ENCODE measurements at regions not wholly inside any gene's neighbourhood (a gene's known extent, or its start where the extent isn't known, plus 50 kb on each side); places are given as distances from the start of the nearest gene placed in this dataset.
A peak's percentile ranks its signal among the peaks of the same experiment; 100 is the strongest.

DNA sequence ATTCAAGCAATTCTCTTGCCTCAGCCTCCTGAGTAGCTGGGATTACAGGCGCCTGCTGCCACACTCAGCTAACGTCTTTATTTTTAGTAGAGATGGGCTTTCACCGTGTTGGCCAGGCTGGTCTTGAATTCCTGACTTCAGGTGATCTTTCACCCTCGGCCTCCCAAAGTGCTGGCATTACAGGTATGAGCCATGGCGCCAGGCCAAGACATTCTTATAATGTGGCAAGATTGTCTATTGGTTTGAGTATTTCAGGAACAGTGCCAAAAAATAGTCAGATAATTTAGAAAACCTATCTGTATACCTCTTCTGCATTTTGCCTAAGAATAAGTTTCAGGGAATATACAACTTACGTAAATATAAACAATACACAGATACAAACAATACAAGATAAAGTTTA lies 136.8 kb downstream of the TMA16 start:
- H3K4me3 Mint-ChIP-seq = no peak overlapping the region
- intact Hi-C loops (cut with micrococcal nuclease) = no loop called here
- H3K27ac Mint-ChIP-seq = no peak overlapping the region
- peaks cover 8% of the 10 kb centered on the region for H3K36me3 Mint-ChIP-seq
- no peaks in the 10 kb centered on the region for H3K27me3 Mint-ChIP-seq
- ChIA-PET POLR2A (no interaction called here), CTCF (no interaction called here)
- no peak for DNase-seq
- H3K4me1 Mint-ChIP-seq (ENCODE audit: low read depth) = no peaks in the 10 kb centered on the region
- no peaks in the 10 kb centered on the region for H3K9me3 Mint-ChIP-seq

DNA sequence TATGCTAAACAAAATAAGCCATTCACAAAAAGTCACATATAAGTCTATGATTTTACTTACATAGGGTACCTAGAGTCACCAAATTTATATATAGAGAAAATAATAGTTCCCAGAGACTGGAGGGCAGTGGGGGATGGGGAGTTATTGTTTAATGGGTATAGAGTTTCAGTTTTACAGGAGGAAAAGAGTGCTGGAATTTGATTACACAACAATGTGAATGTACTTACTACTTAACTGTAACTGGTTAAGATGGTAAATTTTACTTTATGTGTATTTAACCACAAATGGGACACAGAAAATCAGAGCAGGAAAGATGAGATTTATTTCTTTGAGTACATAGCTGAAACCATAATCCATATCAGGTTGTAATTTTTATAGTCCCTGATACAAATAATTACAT lies 144.4 kb downstream of the TMA16 start:
- intact Hi-C loops (cut with micrococcal nuclease) = no loop called here
- no peak overlapping the region for H3K27ac Mint-ChIP-seq
- no peaks in the 10 kb centered on the region for H3K9me3 Mint-ChIP-seq
- CTCF ChIA-PET = no interaction called here
- no peak overlapping the region for H3K4me3 Mint-ChIP-seq
- H3K36me3 Mint-ChIP-seq = no peaks in the 10 kb centered on the region
- no peak for DNase-seq
- POLR2A ChIA-PET = no interaction called here
- no peaks in the 10 kb centered on the region for H3K4me1 Mint-ChIP-seq (ENCODE audit: low read depth)
- no peaks in the 10 kb centered on the region for H3K27me3 Mint-ChIP-seq

DNA sequence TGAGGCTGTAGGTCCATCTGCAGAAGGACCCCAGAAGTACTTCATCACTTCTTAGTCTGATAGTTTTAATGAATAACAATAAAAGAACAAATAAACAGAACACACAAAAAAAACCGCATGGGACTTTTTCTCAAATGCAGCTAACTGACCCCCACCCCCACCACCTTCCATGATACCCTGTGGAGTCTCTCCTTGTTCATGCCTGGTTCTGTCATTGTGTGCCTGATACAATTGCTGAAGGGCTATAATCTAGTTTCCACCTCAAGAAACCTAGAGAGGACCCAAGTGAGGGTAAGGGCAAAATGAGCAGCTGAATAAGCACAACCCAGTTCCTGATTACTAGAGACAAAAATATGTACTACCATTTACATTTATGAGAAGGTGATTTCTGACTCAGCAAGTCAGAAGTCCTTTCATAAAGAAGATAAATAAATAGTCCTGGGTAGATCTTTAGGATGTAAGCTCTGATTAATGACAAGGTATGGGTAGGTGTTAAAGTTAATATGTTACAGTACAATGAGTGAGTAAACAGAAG lies 155.1 kb downstream of the TMA16 start:
- DNase-seq = no peak
- intact Hi-C loops (cut with micrococcal nuclease) = no loop called here
- Mint-ChIP-seq H3K4me3 (no peak overlapping the region), H3K4me1 (ENCODE audit: low read depth) (no peaks in the 10 kb centered on the region), H3K9me3 (peaks cover 23% of the 10 kb centered on the region), H3K27me3 (no peaks in the 10 kb centered on the region), H3K27ac (no peak overlapping the region), H3K36me3 (peaks cover 5% of the 10 kb centered on the region)
- CTCF ChIA-PET = no interaction called here
- POLR2A ChIA-PET = no interaction called here

DNA sequence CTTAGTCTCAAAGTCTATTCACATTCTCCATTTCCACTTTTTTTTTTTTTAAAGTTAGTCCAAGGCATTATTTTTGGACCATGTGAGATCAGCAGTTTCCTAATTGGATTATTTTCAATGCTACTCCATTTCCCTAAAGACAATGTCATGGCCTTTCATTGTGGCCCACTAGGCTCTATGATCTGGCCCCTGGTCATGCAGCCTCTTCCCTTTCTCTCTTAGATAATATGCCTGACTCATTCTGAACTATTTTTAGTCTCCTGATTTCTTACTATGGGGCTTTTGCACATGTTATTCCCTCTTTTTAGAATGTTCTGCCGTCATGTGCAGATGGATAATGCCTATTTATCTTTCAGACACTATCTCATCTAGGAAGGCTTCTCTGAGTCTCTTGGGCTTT lies 157.3 kb downstream of the TMA16 start:
- no peaks in the 10 kb centered on the region for H3K4me1 Mint-ChIP-seq (ENCODE audit: low read depth)
- POLR2A ChIA-PET = no interaction called here
- H3K27ac Mint-ChIP-seq = no peak overlapping the region
- CTCF ChIA-PET = interaction anchor here (0.9 kb wide), 1 partner anchor 12 kb away, joined by 3 read pairs; no protein-coding TSS in a partner anchor
- no peak for DNase-seq
- H3K36me3 Mint-ChIP-seq = peaks cover 5% of the 10 kb centered on the region
- intact Hi-C loops (cut with micrococcal nuclease) = no loop called here
- no peak overlapping the region for H3K4me3 Mint-ChIP-seq
- H3K27me3 Mint-ChIP-seq = no peaks in the 10 kb centered on the region
- peaks cover 11% of the 10 kb centered on the region for H3K9me3 Mint-ChIP-seq

DNA sequence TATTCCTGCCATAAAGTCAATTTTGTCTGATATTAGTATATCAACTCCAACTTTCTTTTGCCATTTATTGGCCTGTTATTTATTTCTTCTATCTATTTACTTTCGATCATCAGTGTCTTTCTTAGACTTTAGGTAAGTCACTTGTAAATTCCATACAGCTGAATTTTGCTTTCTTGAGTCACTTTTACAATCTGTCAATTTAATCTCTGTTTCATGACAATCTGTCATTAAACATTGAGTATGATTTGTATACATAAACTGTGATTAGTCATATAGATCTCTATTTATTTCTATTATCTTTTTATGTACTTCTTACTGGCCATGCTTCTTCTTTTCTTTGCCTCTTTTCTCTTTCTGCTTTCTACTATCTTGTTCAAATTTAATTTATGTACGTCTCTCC lies 160.1 kb downstream of the TMA16 start:
- ChIA-PET POLR2A (no interaction called here), CTCF (no interaction called here)
- intact Hi-C loops (cut with micrococcal nuclease) = no loop called here
- Mint-ChIP-seq H3K36me3 (peaks cover 5% of the 10 kb centered on the region), H3K9me3 (peaks cover 10% of the 10 kb centered on the region), H3K27ac (no peak overlapping the region), H3K27me3 (no peaks in the 10 kb centered on the region), H3K4me1 (ENCODE audit: low read depth) (no peaks in the 10 kb centered on the region), H3K4me3 (no peak overlapping the region)
- no peak for DNase-seq

DNA sequence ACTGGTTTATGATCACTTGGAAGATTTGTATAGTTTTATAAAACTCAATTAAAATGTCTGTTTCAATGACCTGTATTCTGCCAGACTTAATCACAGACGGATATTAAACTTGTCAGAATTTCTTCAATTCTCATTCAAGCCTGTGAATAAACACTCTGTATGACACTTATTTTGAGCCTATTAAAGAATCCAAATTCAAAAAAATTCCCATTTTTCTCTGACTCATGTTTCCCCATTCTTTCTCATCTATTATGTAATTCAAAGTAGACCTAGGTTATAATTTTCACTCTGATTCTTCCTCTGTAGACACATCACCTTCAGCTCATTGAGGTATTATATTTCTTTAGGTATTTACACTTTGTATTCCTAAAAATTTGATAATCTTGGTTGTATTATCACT lies 166.1 kb downstream of the TMA16 start:
- peaks cover 1% of the 10 kb centered on the region for H3K36me3 Mint-ChIP-seq
- no peak overlapping the region for H3K4me3 Mint-ChIP-seq
- peaks cover 11% of the 10 kb centered on the region for H3K9me3 Mint-ChIP-seq
- H3K27me3 Mint-ChIP-seq = no peaks in the 10 kb centered on the region
- peaks cover 22% of the 10 kb centered on the region for H3K4me1 Mint-ChIP-seq (ENCODE audit: low read depth)
- H3K27ac Mint-ChIP-seq = no peak overlapping the region
- DNase-seq = no peak
- intact Hi-C loops (cut with micrococcal nuclease) = no loop called here
- CTCF ChIA-PET = no interaction called here
- POLR2A ChIA-PET = no interaction called here

DNA sequence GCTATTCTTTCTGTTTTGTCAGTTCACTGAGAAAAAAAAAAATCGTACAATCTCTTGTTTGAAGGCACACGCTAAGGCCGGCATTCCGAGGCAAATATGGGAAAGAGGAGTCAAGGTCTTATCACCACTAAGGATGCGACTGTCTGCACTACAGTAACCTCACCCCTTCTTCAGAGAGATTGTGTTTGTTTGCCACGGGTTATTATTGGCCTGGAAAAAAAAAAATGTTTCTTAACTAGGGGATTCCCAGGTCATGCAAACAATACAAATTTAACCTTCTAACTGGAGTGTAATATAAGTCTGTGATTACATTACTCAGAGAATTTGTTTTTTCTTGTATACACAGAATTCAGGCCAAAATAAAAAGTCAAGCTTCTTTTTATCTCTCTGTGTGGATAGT lies 168.3 kb downstream of the TMA16 start:
- CTCF ChIA-PET = interaction anchor here (2.0 kb wide), 1 partner anchor 18 kb away, joined by 7 read pairs; no protein-coding TSS in a partner anchor
- POLR2A ChIA-PET = no interaction called here
- peaks cover 6% of the 10 kb centered on the region for H3K9me3 Mint-ChIP-seq

DNA sequence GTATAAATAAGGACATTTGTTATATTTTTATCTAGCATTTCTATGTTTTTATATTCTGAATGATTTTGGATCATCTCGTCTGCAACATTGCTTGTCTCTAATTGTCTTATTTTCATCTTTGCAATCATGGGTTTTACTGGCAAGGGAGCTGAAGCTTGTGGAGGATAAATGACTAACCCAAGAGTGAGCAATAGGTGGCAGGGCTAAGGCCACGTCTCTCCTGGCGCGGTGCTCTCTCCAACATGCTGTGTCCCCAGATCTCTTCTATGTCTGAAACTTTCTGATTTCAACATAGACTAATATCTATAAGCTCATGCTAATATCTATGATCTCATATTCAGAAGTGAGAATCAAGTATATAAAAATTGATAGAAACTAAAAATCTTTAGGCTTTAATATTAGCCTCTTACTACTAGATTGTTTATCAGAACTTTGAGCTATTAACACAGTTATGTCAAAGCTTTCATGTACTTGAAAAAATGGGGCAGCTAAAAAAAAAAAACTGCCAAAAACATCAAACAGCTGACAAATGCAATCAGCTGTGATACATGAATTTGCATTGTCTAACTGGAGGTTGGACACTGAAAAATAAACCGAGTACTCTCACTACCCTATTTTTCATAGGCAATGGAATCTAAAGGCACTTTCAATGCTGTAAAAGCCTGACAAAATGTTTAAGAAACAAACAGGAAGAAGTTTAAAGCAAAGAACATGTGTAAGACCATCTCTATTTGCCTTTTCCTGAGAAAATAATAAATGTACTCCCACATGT lies 169.2 kb downstream of the TMA16 start:
- H3K36me3 Mint-ChIP-seq = no peaks in the 10 kb centered on the region
- DNase-seq = peak; percentile 16
- no peak overlapping the region for H3K4me3 Mint-ChIP-seq
- H3K4me1 Mint-ChIP-seq (ENCODE audit: low read depth) = peaks cover 43% of the 10 kb centered on the region
- H3K27me3 Mint-ChIP-seq = no peaks in the 10 kb centered on the region
- no peak overlapping the region for H3K27ac Mint-ChIP-seq
- ChIA-PET POLR2A (no interaction called here), CTCF (interaction anchor here (0.7 to 2.0 kb wide), 3 partner anchors 11 to 120 kb away, joined by 3 to 7 read pairs (median 3); no protein-coding TSS in a partner anchor)
- intact Hi-C loops (cut with micrococcal nuclease) = no loop called here
- H3K9me3 Mint-ChIP-seq = peaks cover 6% of the 10 kb centered on the region

More for the DNA sequence above, 168.3 kb downstream of the TMA16 start:
- Mint-ChIP-seq H3K36me3 (no peaks in the 10 kb centered on the region), H3K27me3 (no peaks in the 10 kb centered on the region), H3K27ac (no peak overlapping the region), H3K4me3 (no peak overlapping the region), H3K4me1 (ENCODE audit: low read depth) (peaks cover 36% of the 10 kb centered on the region)
- DNase-seq = no peak
- intact Hi-C loops (cut with micrococcal nuclease) = no loop called here

DNA sequence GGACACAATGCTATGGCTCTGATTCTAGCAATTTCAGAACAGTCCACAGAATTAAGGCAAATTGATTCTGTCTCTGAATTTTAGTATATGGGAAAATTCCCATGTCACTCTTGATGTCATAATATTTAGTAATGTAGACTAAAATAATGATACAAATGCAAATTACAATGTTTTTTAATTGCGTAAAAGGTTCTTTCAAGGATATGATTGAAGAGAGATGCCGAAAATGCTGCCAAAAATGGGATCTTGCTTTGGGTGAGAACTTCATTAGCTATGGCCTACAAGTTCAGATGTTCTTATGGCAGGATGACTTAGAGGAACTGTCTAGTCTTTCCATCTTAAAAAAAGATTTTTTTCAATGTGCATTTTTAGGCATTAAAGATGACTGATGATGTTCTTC lies 170.6 kb downstream of the TMA16 start:
- no peak for DNase-seq
- POLR2A ChIA-PET = no interaction called here
- Mint-ChIP-seq H3K27ac (no peak overlapping the region), H3K27me3 (no peaks in the 10 kb centered on the region), H3K4me1 (ENCODE audit: low read depth) (peaks cover 46% of the 10 kb centered on the region), H3K36me3 (no peaks in the 10 kb centered on the region), H3K9me3 (peaks cover under 1% of the 10 kb centered on the region), H3K4me3 (no peak overlapping the region)
- CTCF ChIA-PET = no interaction called here
- intact Hi-C loops (cut with micrococcal nuclease) = loop anchor here (5.0 kb wide), 1 partner anchor 173 kb away; the partner anchor contains the start of gene TMA16

DNA sequence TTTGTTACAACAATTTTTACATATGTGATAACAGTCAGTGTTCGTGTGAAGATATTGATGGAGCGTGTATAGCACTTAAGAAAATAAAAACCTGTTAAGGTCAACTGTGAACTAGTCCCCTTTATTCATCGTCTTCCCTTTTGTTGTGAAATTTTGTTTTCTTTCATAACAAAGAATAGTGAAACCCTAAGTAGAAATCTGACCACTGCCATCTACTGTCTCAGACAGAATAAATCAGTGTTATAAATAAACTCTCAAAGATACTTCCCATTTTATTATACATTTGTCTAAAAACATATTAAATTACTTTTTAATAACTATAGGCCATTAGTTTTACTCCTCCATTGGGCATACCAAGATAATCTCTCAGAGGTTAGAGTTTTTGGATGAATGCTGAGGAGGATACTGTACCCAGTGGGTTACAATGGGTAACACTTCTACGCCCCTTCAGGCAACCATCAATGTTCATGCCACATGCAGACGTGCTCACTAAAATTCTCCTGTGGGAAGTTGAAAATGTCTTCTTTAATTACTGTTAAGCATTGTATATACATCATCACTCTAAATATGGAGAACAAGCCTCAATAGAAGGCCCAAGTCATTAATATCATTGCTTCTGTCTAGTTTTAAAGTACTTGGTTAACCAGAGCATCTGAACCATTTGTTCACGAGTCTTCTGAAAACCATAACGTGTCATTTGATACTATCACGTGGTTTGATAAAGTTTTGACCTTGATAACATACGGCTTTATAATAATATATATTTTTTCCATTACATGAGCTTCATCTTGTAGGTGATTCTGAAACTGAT lies 171.2 kb downstream of the TMA16 start:
- Mint-ChIP-seq H3K27me3 (no peaks in the 10 kb centered on the region), H3K4me3 (no peak overlapping the region), H3K9me3 (no peaks in the 10 kb centered on the region), H3K36me3 (no peaks in the 10 kb centered on the region), H3K4me1 (ENCODE audit: low read depth) (peaks cover 46% of the 10 kb centered on the region), H3K27ac (no peak overlapping the region)
- intact Hi-C loops (cut with micrococcal nuclease) = loop anchor here (5.0 kb wide), 1 partner anchor 173 kb away; the partner anchor contains the start of gene TMA16
- no peak for DNase-seq
- CTCF ChIA-PET = no interaction called here
- POLR2A ChIA-PET = interaction anchor here (0.7 kb wide), 1 partner anchor 26 kb away, joined by 6 read pairs; no protein-coding TSS in a partner anchor

DNA sequence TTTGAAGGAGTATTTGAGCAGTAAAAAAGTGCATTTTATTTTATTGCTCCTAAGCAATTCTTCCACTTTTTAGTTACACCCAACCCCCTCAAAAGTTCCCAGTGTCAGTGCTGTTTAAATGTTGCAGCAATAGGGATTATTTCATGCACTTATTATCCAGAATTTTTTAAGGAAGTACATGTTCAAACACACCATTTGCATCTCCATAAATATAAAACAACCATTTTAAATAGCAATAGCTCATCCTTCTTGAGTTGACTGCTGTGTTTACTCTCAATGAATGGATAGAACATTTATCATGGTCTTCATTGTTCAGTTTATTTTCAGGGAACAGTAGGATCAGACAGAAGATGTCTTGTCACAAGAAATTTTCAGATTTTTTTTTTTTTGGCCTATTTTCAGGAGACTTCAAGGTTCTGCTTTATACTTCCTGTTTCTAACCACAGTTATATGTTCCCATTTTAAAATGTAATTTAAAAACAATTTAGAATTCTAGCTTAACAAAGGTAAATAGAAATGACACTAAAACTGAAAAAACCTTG lies 171.9 kb downstream of the TMA16 start:
- H3K9me3 Mint-ChIP-seq = no peaks in the 10 kb centered on the region
- ChIA-PET CTCF (interaction anchor here (0.8 to 1.2 kb wide), 2 partner anchors 11 to 117 kb away, joined by 3 read pairs; no protein-coding TSS in a partner anchor), POLR2A (interaction anchor here (0.7 kb wide), 1 partner anchor 25 kb away, joined by 6 read pairs; no protein-coding TSS in a partner anchor)
- no peak overlapping the region for H3K4me3 Mint-ChIP-seq
- no peaks in the 10 kb centered on the region for H3K36me3 Mint-ChIP-seq
- intact Hi-C loops (cut with micrococcal nuclease) = loop anchor here (5.0 kb wide), 1 partner anchor 174 kb away; the partner anchor contains the start of gene TMA16
- H3K27ac Mint-ChIP-seq = peak overlapping the region; percentile 9
- DNase-seq = no peak
- H3K4me1 Mint-ChIP-seq (ENCODE audit: low read depth) = peaks cover 50% of the 10 kb centered on the region
- no peaks in the 10 kb centered on the region for H3K27me3 Mint-ChIP-seq

DNA sequence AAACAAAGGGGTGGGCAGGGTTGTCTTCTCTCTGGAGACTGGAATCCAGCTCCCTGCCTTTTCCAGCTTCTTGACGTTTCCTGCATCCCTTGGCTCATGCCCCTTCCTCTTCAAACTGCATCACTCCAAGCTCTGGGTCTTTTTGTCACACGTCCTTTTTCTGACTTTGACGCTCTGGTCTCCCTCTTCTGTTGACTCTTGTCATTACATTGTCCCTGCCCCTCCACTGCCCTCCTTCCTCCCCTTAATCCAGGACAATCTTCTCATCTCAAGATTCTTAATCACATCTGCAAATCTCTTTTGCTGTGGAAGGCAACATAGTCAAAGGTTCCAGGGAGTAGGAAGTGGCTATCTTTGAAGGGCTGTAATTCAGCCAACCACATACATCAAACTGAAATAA lies 178.3 kb downstream of the TMA16 start:
- Mint-ChIP-seq H3K4me1 (ENCODE audit: low read depth) (peaks cover 19% of the 10 kb centered on the region), H3K4me3 (no peak overlapping the region), H3K27me3 (no peaks in the 10 kb centered on the region), H3K9me3 (no peaks in the 10 kb centered on the region), H3K36me3 (no peaks in the 10 kb centered on the region), H3K27ac (no peak overlapping the region)
- ChIA-PET CTCF (interaction anchor here (1.6 to 3.4 kb wide), 2 partner anchors 8 to 117 kb away, joined by 7 to 13 read pairs; no protein-coding TSS in a partner anchor), POLR2A (no interaction called here)
- intact Hi-C loops (cut with micrococcal nuclease) = no loop called here
- DNase-seq = no peak

All from activated CD4-positive, alpha-beta memory T cell treated with anti-CD3 and anti-CD28 coated beads for 36 hours (primary cell).